Spleen (tissue), 11 donors: ENCODE measurements at regions not wholly inside any gene's neighbourhood (a gene's known extent, or its start where the extent isn't known, plus 50 kb on each side); places are given as distances from the start of the nearest gene placed in this dataset.
"Not testable (repeated sequence)": the region's sequence is repeated elsewhere in the genome, so short reads cannot be mapped to it uniquely, and the experiment has no call there.

Source experiments
- DNase-seq: peaks from one replicate; pipeline ENCODE4 v3.0.0-alpha.2; 2020
- H3K27ac ChIP-seq, 8 donors: fragments of 200-600 bp; sonication (generic) in 7 of 8; 1 replicate in 4 of 8; 2 replicates in 4 of 8; pipeline versions ENCODE4 v1.5.0 to v1.8.0; 2016 to 2021; ENCODE audit warnings: inconsistent platforms in 4 of 8, mild to moderate bottlenecking in 4 of 8, moderate library complexity in 1 of 8
- H3K27me3 ChIP-seq, 7 donors: fragments of 200-600 bp; sonication (generic) in 6 of 7; replicated peaks in 1 of 7; 1 replicate in 4 of 7; 2 replicates in 3 of 7; pipeline versions ENCODE4 v1.5.0 to v1.8.0; 2016 to 2021; ENCODE audit warnings: inconsistent platforms in 3 of 7, mild to moderate bottlenecking in 1 of 7
- H3K36me3 ChIP-seq, 6 donors: fragments of 200-600 bp; sonication (generic) in 5 of 6; 1 replicate in 4 of 6; 2 replicates in 2 of 6; pipeline versions ENCODE4 v1.5.0 to v1.8.0; 2016 to 2021; ENCODE audit warnings: inconsistent platforms in 2 of 6
- H3K4me1 ChIP-seq, 6 donors: fragments of 200-600 bp; sonication (generic) in 5 of 6; 1 replicate in 3 of 6; 2 replicates in 3 of 6; pipeline versions ENCODE4 v1.5.0 to v1.8.0; 2016 to 2021; ENCODE audit warnings: inconsistent platforms in 3 of 6
- H3K4me3 ChIP-seq, 8 donors: fragments of 200-600 bp; sonication (generic) in 7 of 8; 1 replicate in 4 of 8; 2 replicates in 4 of 8; pipeline versions ENCODE4 v1.5.0 to v1.8.0; 2016 to 2021; ENCODE audit warnings: inconsistent platforms in 4 of 8, mild to moderate bottlenecking in 4 of 8, moderate library complexity in 2 of 8
- H3K9me3 ChIP-seq, 8 donors: fragments of 200-600 bp; sonication (generic) in 7 of 8; 1 replicate in 4 of 8; 2 replicates in 4 of 8; pipeline versions ENCODE4 v1.5.0 to v1.8.0; 2016 to 2021; ENCODE audit warnings: inconsistent platforms in 4 of 8
- POLR2A ChIP-seq, 3 donors: fragments of 450-650 bp; IDR thresholded peaks; one replicate each; pipeline ENCODE4 v1.5.1; 2017; ENCODE audit warnings: antibody characterized with exemption in 3 of 3, mild to moderate bottlenecking in 1 of 3
- POLR2AphosphoS5 ChIP-seq, 3 donors: sonication (generic); formaldehyde crosslinking; IDR thresholded peaks; one replicate each; pipeline ENCODE4 v1.5.1; 2017; ENCODE audit warnings: antibody characterized with exemption in 3 of 3
- WGBS, 5 donors: extraction: QIAGEN DNeasy Blood & Tissue Kit in 3 of 5; methylation state at CpG; one replicate each; pipeline versions ENCODE4 v1.1.5 to v1.1.7; 2013 to 2018; 5-methylcytosine and 5-hydroxymethylcytosine counted together
- intact Hi-C: fragments of 100-400 bp; cut with DNase I; formaldehyde crosslinking; loops from one replicate; pipeline ENCODE4 v1.15.0; 2023; ENCODE audit warnings: low total_unique reads
- TF ChIP-seq, protein P1 (sequence below), 11 experiments: fragments of 200-600 bp in 7 of 11; fragments of 450-650 bp in 4 of 11; sonication (generic) in 4 of 11; IDR thresholded peaks in 8 of 11; conservative IDR thresholded peaks in 3 of 11; 1 replicate in 7 of 11; 2 replicates in 4 of 11; pipeline versions ENCODE4 v1.4.0 to v1.8.0; 2016 to 2021; ENCODE audit warnings: antibody characterized with exemption in 11 of 11, inconsistent platforms in 4 of 11, mild to moderate bottlenecking in 1 of 11
- donor health status: healthy with polysubstance abuse.
- donor health status: DM: no; HTN: no; CAD: no; lungs with moderate emphysema.
- donor health status: DM: no; HTN: no; CAD: no.
- donor health status: Bipolar disorder and iron deficiency.
- donor health status: healthy.
- donor health status: DM: no; HTN: no; CAD: no.
- donor health status: DM: yes; HTN: yes; CAD: no.

DNA sequence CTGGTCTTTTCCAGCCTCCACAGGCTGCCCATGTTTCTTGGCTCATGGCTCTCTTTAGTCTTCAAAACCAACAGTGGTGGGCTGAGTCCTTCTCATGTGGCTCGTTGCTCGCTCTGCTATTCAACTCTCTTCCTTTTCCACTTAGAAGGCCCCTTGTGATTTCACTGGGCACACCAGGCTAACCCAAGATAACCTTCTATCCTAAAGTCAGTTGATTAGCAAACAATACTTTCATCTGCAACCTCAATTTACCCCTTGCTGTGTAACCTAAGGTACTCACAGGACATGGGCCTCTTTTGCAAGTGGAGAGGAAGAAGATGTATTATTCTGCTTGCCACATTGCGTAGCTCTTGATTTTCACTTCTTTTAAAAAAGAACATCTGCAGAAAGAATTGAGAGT is 79.6 kb downstream of the UTRN start:
- Histone ChIP-seq H3K4me1 (peaks cover 18 to 94% (median 65%) of the 10 kb centered on the region in 6 donors), H3K4me3 (peak overlapping the region in 1 of 8 donors; percentile 12)
- 46 to 58% (median 56%) methylated on average over 3 of the region's 3 CpGs for WGBS, 5 donors

DNA sequence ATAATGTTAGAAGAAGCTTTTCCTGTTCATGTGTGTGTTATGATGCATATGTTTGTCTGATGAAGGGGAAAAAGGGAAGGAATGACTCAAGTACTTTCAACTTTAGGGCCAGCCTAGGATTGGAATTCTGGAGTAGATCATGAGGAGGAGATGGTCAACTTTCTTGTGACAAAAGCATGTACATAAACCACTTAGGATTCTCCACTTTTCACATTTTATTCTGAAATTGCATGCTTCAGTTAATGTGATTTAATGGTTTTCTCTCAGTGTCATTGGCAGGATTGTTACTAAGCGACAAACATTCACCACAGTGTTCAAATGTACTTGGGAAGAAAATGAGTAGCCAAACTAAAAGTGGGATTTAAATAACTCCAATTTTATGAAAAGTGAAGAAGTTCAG is 80.1 kb downstream of the UTRN start:
- peak overlapping the region in 6 of 8 donors; percentile 50 to 82 (median 74) for H3K27ac ChIP-seq
- 93 to 98% (median 95%) methylated on average over 1 of the region's 1 CpG for WGBS, 5 donors
- intact Hi-C loops = no loop called here

More for the DNA sequence above, 79.6 kb downstream of the UTRN start:
- peaks cover 0 to 6% (median 0%) of the 10 kb centered on the region in 8 donors for H3K9me3 ChIP-seq
- intact Hi-C loops = no loop called here
- TF ChIP-seq POLR2AphosphoS5 (IDR thresholded peaks at IDR 0.05) (peak in 1 of 3 donors; percentile 21), POLR2A (IDR thresholded peaks at IDR 0.05) (no peak)
- TF ChIP-seq, protein P1, sequence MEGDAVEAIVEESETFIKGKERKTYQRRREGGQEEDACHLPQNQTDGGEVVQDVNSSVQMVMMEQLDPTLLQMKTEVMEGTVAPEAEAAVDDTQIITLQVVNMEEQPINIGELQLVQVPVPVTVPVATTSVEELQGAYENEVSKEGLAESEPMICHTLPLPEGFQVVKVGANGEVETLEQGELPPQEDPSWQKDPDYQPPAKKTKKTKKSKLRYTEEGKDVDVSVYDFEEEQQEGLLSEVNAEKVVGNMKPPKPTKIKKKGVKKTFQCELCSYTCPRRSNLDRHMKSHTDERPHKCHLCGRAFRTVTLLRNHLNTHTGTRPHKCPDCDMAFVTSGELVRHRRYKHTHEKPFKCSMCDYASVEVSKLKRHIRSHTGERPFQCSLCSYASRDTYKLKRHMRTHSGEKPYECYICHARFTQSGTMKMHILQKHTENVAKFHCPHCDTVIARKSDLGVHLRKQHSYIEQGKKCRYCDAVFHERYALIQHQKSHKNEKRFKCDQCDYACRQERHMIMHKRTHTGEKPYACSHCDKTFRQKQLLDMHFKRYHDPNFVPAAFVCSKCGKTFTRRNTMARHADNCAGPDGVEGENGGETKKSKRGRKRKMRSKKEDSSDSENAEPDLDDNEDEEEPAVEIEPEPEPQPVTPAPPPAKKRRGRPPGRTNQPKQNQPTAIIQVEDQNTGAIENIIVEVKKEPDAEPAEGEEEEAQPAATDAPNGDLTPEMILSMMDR (IDR thresholded peaks at IDR 0.05 in 8 of 11, conservative IDR thresholded peaks at IDR 0.05 in 3 of 11) = no peak
- H3K27me3 ChIP-seq = no peaks in the 10 kb centered on the region
- peaks cover 0 to 23% (median 0%) of the 10 kb centered on the region in 6 donors for H3K36me3 ChIP-seq
- H3K27ac ChIP-seq = peak overlapping the region in 7 of 8 donors; percentile 50 to 82 (median 70)
- no peak for DNase-seq

DNA sequence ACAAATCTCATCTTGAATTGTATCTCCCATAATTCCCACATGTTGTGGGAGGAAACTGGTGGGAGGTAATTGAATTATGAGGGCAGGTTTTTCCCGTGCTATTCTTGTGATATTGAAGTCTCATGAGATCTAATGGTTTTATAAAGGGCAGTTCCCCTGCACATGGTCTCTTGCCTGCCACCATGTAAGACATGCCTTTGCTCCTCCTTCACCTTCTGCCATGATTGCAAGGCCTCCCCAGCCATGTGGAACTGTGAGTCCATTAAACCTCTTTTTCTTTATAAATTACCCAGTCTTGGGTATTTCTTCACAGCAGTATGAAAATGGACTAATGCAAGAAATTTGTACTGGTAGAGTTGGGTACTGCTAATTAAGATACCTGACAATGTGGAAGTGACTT is 84.6 kb downstream of the UTRN start:
- 70 to 93% (median 88%) methylated on average over 1 of the region's 1 CpG for WGBS, 5 donors
- H3K9me3 ChIP-seq, DNase-seq, H3K4me3 ChIP-seq, intact Hi-C loops, H3K27me3 ChIP-seq, H3K27ac ChIP-seq: not testable (repeated sequence)
- peaks cover 0 to 56% (median 0%) of the 10 kb centered on the region in 6 donors for H3K36me3 ChIP-seq
- H3K4me1 ChIP-seq = peaks cover 11 to 86% (median 36%) of the 10 kb centered on the region in 6 donors

More for the DNA sequence above, 80.1 kb downstream of the UTRN start:
- TF ChIP-seq, protein P1 (IDR thresholded peaks at IDR 0.05 in 8 of 11, conservative IDR thresholded peaks at IDR 0.05 in 3 of 11) = no peak
- TF ChIP-seq POLR2AphosphoS5 (IDR thresholded peaks at IDR 0.05) = no peak
- TF ChIP-seq POLR2A (IDR thresholded peaks at IDR 0.05) = no peak
- peaks cover 0 to 8% (median 0%) of the 10 kb centered on the region in 8 donors for H3K9me3 ChIP-seq
- peaks cover 0 to 28% (median 0%) of the 10 kb centered on the region in 6 donors for H3K36me3 ChIP-seq
- DNase-seq = no peak
- H3K4me1 ChIP-seq = peaks cover 18 to 89% (median 63%) of the 10 kb centered on the region in 6 donors
- no peaks in the 10 kb centered on the region for H3K27me3 ChIP-seq
- H3K4me3 ChIP-seq = no peak overlapping the region

DNA sequence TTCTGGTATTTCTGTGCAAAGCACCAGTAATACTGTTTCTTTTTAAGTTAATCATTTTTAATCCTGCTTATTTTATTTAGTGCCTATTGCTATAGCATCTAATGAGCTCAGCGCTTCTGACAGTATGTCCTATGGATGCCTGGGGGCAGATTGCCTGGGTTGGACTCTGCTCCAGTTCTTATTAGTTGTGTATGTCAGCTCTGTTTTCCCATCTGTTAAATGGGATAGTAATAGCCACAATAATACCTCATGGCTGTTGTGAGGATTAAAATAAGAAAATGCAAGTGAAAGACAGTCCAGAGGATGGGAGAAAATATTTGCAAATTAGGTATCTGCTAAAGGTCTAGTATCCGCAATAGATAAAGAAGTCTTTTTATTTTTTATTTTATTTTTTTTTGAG is 87.0 kb downstream of the UTRN start:
- no peak overlapping the region for H3K27ac ChIP-seq
- H3K4me3 ChIP-seq = no peak overlapping the region
- 93 to 100% (median 99%) methylated on average over 2 of the region's 2 CpGs for WGBS, 5 donors
- peaks cover 0 to 86% (median 29%) of the 10 kb centered on the region in 6 donors for H3K4me1 ChIP-seq
- peaks cover 0 to 57% (median 0%) of the 10 kb centered on the region in 6 donors for H3K36me3 ChIP-seq
- DNase-seq = no peak
- no peaks in the 10 kb centered on the region for H3K27me3 ChIP-seq
- H3K9me3 ChIP-seq = peaks cover 0 to 8% (median 0%) of the 10 kb centered on the region in 8 donors
- TF ChIP-seq POLR2AphosphoS5 (IDR thresholded peaks at IDR 0.05) (no peak), POLR2A (IDR thresholded peaks at IDR 0.05) (no peak)
- TF ChIP-seq, protein P1 (IDR thresholded peaks at IDR 0.05 in 8 of 11, conservative IDR thresholded peaks at IDR 0.05 in 3 of 11) = no peak
- intact Hi-C loops = no loop called here
